Caco-2 (cell line): ENCODE measurements at regions not wholly inside any gene's neighbourhood (a gene's known extent, or its start where the extent isn't known, plus 50 kb on each side); places are given as distances from the start of the nearest gene placed in this dataset.

Source experiments
- BruUV-seq: library from RNA; stranded (reverse); fragments of 400-500 nt; replicated peaks from 2 replicates; lab custom pipeline; 2021; lab: Mats Ljungman, UMichigan
- CTCF ChIA-PET: fragments of 300-600 bp; sonication (Branson Sonifier 250); formaldehyde crosslinking; loops from one replicate; lab custom pipeline; 2022; ENCODE audit warnings: antibody characterized with exemption; lab: Charles Lee
- POLR2A ChIA-PET: fragments of 300-600 bp; sonication (Branson Sonifier 250); formaldehyde crosslinking; loops from one replicate; lab custom pipeline; 2022; ENCODE audit warnings: antibody characterized with exemption; lab: Charles Lee
- DNase-seq, 2 experiments: peaks; one replicate each; pipeline versions ENCODE4 v3.0.0 to v3.0.0-alpha.2; 2020 to 2022
- H3K27me3 ChIP-seq: replicated peaks from 2 replicates; pipeline ENCODE4 v1.6.0; 2011; ENCODE audit warnings: low read length; ENCODE audit not compliant: control insufficient read depth, insufficient read depth
- H3K36me3 ChIP-seq: 2 replicates; pipeline ENCODE4 v1.5.1; 2011; ENCODE audit warnings: low read length; ENCODE audit not compliant: control insufficient read depth, insufficient read depth
- H3K4me1 ChIP-seq: fragments of 250-450 bp; sonication (Bioruptor Pico); 2 replicates; pipeline ENCODE4 v1.5.1; 2020; ENCODE audit warnings: mild to moderate bottlenecking
- H3K4me3 ChIP-seq: 2 replicates; pipeline ENCODE4 v1.5.1; 2011; ENCODE audit warnings: low read depth, mild to moderate bottlenecking, control low read depth, low read length
- H3K9me3 ChIP-seq: fragments of 250-450 bp; sonication (Bioruptor Pico); 2 replicates; pipeline ENCODE4 v1.5.1; 2020; ENCODE audit warnings: mild to moderate bottlenecking, moderate library complexity
- H3K27ac Mint-ChIP-seq: one replicate; pipeline ENCODE4 v1.8.0; 2022; ENCODE audit warnings: mixed read lengths; ENCODE audit not compliant: unreplicated experiment
- H3K27me3 Mint-ChIP-seq: one replicate; pipeline ENCODE4 v1.8.0; 2022; ENCODE audit warnings: mixed read lengths; ENCODE audit not compliant: insufficient read depth, unreplicated experiment
- H3K36me3 Mint-ChIP-seq: one replicate; pipeline ENCODE4 v1.8.0; 2022; ENCODE audit warnings: mild to moderate bottlenecking, mixed read lengths; ENCODE audit not compliant: insufficient read depth, unreplicated experiment
- H3K4me1 Mint-ChIP-seq: one replicate; pipeline ENCODE4 v1.8.0; 2022; ENCODE audit warnings: low read depth, mixed read lengths; ENCODE audit not compliant: unreplicated experiment
- H3K4me3 Mint-ChIP-seq: one replicate; pipeline ENCODE4 v1.8.0; 2022; ENCODE audit warnings: mild to moderate bottlenecking, moderate library complexity, mixed read lengths; ENCODE audit not compliant: unreplicated experiment
- H3K9me3 Mint-ChIP-seq: one replicate; pipeline ENCODE4 v1.8.0; 2022; ENCODE audit warnings: mixed read lengths; ENCODE audit not compliant: unreplicated experiment
- intact Hi-C: fragments of 100-400 bp; cut with micrococcal nuclease; formaldehyde crosslinking; loops from one replicate; pipeline ENCODE4 v1.10.0; 2022; ENCODE audit not compliant: unreplicated experiment
- TF ChIP-seq, protein P1 (sequence below), 2 experiments: fragments of 200-600 bp in 1 of 2; IDR thresholded peaks; 1 replicate in 1 of 2; 2 replicates in 1 of 2; pipeline versions ENCODE4 v1.5.1 to v1.8.0; 2011 to 2022; ENCODE audit warnings: antibody characterized with exemption in 1 of 2, control low read depth in 1 of 2, inconsistent platforms in 1 of 2, low read depth in 1 of 2, low read length in 1 of 2, mild to moderate bottlenecking in 1 of 2, moderate library complexity in 1 of 2; ENCODE audit not compliant: insufficient read depth in 1 of 2, severe bottlenecking in 1 of 2, unreplicated experiment in 1 of 2

DNA sequence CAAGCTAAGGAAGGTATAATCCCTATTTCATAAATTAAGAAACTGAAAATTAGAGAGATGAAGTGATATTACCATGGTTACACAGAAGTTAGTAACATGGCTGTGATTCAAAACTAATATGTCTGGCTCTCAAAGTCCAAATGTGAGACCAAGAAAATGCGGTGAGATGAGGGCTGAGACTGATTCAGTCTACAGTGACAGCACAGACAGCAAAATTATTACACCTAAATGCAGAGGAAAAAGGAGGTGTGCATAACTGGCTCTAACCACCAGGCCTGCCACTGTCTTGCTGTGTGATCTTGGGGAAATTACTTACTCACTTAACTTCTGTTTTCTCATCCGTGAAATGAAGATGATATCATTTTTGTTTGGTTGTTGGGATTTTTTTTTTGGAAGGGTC is 270.0 kb upstream of the SOX9 start:
- Histone ChIP-seq H3K4me1 (no peaks in the 10 kb centered on the region), H3K9me3 (no peaks in the 10 kb centered on the region), H3K27me3 (no peaks in the 10 kb centered on the region; the same call in 1 of the 2 replicates), H3K36me3 (no peaks in the 10 kb centered on the region), H3K4me3 (no peak overlapping the region)
- CTCF ChIA-PET, result no interaction called here
- intact Hi-C loops, result no loop called here
- no peaks in the 10 kb centered on the region for H3K4me1 Mint-ChIP-seq
- TF ChIP-seq, protein P1, sequence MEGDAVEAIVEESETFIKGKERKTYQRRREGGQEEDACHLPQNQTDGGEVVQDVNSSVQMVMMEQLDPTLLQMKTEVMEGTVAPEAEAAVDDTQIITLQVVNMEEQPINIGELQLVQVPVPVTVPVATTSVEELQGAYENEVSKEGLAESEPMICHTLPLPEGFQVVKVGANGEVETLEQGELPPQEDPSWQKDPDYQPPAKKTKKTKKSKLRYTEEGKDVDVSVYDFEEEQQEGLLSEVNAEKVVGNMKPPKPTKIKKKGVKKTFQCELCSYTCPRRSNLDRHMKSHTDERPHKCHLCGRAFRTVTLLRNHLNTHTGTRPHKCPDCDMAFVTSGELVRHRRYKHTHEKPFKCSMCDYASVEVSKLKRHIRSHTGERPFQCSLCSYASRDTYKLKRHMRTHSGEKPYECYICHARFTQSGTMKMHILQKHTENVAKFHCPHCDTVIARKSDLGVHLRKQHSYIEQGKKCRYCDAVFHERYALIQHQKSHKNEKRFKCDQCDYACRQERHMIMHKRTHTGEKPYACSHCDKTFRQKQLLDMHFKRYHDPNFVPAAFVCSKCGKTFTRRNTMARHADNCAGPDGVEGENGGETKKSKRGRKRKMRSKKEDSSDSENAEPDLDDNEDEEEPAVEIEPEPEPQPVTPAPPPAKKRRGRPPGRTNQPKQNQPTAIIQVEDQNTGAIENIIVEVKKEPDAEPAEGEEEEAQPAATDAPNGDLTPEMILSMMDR (IDR thresholded peaks at IDR 0.05; ENCODE audit: insufficient read depth in 1 of 2, low read depth in 1 of 2, low read length in 1 of 2, severe bottlenecking in 1 of 2, unreplicated experiment in 1 of 2), result no peak
- H3K4me3 Mint-ChIP-seq, result no peak overlapping the region
- H3K27me3 Mint-ChIP-seq, result no peaks in the 10 kb centered on the region
- no peak for DNase-seq
- POLR2A ChIA-PET, result no interaction called here
- no TSS peak for BruUV-seq
- no peak overlapping the region for H3K27ac Mint-ChIP-seq
- H3K9me3 Mint-ChIP-seq, result no peaks in the 10 kb centered on the region
- no peaks in the 10 kb centered on the region for H3K36me3 Mint-ChIP-seq

DNA sequence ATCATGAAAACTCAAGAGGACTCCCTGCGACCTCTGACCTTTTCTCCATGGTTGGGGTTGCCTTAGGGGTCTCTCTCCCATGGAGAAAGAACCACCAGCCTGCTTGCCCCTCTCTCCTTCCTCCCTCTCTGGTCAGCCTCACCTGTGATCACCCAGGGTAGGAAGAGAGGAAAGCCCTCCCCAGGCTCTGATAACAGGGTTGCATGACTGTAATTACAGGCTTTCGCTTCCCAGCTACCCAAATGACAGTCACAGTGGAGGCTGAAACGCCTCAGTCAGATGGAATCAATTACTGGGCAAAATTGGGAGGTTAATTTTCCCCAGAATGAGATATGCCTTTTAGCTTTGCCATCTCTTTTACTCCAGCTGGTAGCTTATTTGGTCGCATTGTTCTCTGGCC is 265.8 kb upstream of the SOX9 start:
- no peaks in the 10 kb centered on the region for H3K9me3 ChIP-seq
- no peaks in the 10 kb centered on the region; the same call in 1 of the 2 replicates for H3K27me3 ChIP-seq
- no peak overlapping the region for H3K27ac Mint-ChIP-seq
- H3K36me3 Mint-ChIP-seq, result no peaks in the 10 kb centered on the region
- BruUV-seq, result no TSS peak
- ChIA-PET CTCF (no interaction called here), POLR2A (no interaction called here)
- TF ChIP-seq, protein P1 (IDR thresholded peaks at IDR 0.05; ENCODE audit: insufficient read depth in 1 of 2, low read depth in 1 of 2, low read length in 1 of 2, severe bottlenecking in 1 of 2, unreplicated experiment in 1 of 2), result no peak
- no peak overlapping the region for H3K4me3 ChIP-seq
- no peaks in the 10 kb centered on the region for H3K4me1 Mint-ChIP-seq
- no peaks in the 10 kb centered on the region for H3K9me3 Mint-ChIP-seq
- H3K4me1 ChIP-seq, result no peaks in the 10 kb centered on the region
- no peaks in the 10 kb centered on the region for H3K36me3 ChIP-seq
- DNase-seq, result no peak
- no peaks in the 10 kb centered on the region for H3K27me3 Mint-ChIP-seq
- intact Hi-C loops, result no loop called here
- no peak overlapping the region for H3K4me3 Mint-ChIP-seq

DNA sequence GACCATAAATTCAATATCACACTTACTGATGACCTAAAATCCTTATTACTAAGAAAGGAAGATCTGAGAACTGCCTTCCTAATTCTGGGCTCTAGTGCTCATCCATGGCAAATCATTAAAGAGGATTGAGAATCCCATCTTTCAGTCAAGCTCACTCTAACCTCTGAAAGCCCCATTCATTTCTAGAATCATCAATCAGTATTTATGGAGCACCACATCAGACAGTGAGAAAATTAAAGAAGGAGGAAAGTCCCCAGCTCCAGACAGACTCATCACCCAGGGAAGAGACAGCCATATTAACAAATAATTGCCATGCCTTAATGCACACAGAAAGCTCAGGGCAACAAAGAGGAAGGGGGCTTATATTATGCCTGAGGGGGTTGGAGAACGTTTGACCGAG is 256.1 kb upstream of the SOX9 start:
- Mint-ChIP-seq H3K27me3 (peaks cover 2% of the 10 kb centered on the region), H3K9me3 (no peaks in the 10 kb centered on the region), H3K27ac (no peak overlapping the region), H3K4me1 (no peaks in the 10 kb centered on the region), H3K4me3 (no peak overlapping the region), H3K36me3 (no peaks in the 10 kb centered on the region)
- TF ChIP-seq, protein P1 (IDR thresholded peaks at IDR 0.05; ENCODE audit: insufficient read depth in 1 of 2, low read depth in 1 of 2, low read length in 1 of 2, severe bottlenecking in 1 of 2, unreplicated experiment in 1 of 2), result no peak
- Histone ChIP-seq H3K36me3 (no peaks in the 10 kb centered on the region), H3K4me3 (no peak overlapping the region), H3K9me3 (no peaks in the 10 kb centered on the region), H3K27me3 (no peaks in the 10 kb centered on the region), H3K4me1 (no peaks in the 10 kb centered on the region)
- no TSS peak for BruUV-seq
- intact Hi-C loops, result no loop called here
- ChIA-PET POLR2A (no interaction called here), CTCF (no interaction called here)
- no peak for DNase-seq
